GM23338 (cell line): ENCODE measurements at regions not wholly inside any gene's neighbourhood (a gene's known extent, or its start where the extent isn't known, plus 50 kb on each side); places are given as distances from the start of the nearest gene placed in this dataset.

Experiments used
- ATAC-seq: fragments of 200-7000 bp; cut with Tn5 transposase; 3 replicates; pipeline ENCODE4 v1.9.1; 2020
- DNase-seq: peaks from one replicate; pipeline ENCODE4 v3.0.0-alpha.2; 2015; ENCODE audit warnings: low spot score
- H2AFZ ChIP-seq: fragments of 200-600 bp; sonication (generic); 2 replicates; pipeline ENCODE4 v1.8.0; 2016; ENCODE audit warnings: antibody characterized with exemption, mild to moderate bottlenecking, moderate library complexity
- H3F3A ChIP-seq: fragments of 200-600 bp; sonication (generic); replicated peaks from 2 replicates; pipeline ENCODE4 v1.8.0; 2017; ENCODE audit warnings: antibody characterized with exemption, mixed run types, low read depth
- H3K27ac ChIP-seq: fragments of 200-600 bp; sonication (generic); 2 replicates; pipeline ENCODE4 v1.6.1; 2016; ENCODE audit warnings: low read depth
- H3K27me3 ChIP-seq: fragments of 200-600 bp; sonication (generic); 2 replicates; pipeline ENCODE4 v1.8.0; 2016; ENCODE audit warnings: mild to moderate bottlenecking, mixed run types, moderate library complexity; ENCODE audit not compliant: insufficient read depth
- H3K36me3 ChIP-seq: fragments of 200-600 bp; sonication (generic); 2 replicates; pipeline ENCODE4 v1.8.0; 2016; ENCODE audit warnings: mild to moderate bottlenecking; ENCODE audit not compliant: insufficient read depth
- H3K4me1 ChIP-seq: fragments of 200-600 bp; sonication (generic); 2 replicates; pipeline ENCODE4 v1.8.0; 2016; ENCODE audit warnings: mild to moderate bottlenecking, moderate library complexity; ENCODE audit not compliant: insufficient read depth
- H3K4me2 ChIP-seq: fragments of 200-600 bp; sonication (generic); 2 replicates; pipeline ENCODE4 v1.7.1; 2017; ENCODE audit warnings: mixed run types
- H3K4me3 ChIP-seq: fragments of 200-600 bp; sonication (generic); 2 replicates; pipeline ENCODE4 v1.6.1; 2016; ENCODE audit warnings: mixed run types
- H3K79me2 ChIP-seq: fragments of 200-600 bp; sonication (generic); replicated peaks from 2 replicates; pipeline ENCODE4 v1.8.0; 2017; ENCODE audit warnings: mild to moderate bottlenecking; ENCODE audit not compliant: insufficient read depth
- H3K9me2 ChIP-seq: fragments of 200-600 bp; sonication (generic); 2 replicates; pipeline ENCODE4 v1.8.0; 2017; ENCODE audit not compliant: insufficient read depth
- H4K20me1 ChIP-seq: fragments of 200-600 bp; sonication (generic); replicated peaks from 2 replicates; pipeline ENCODE4 v1.8.0; 2017; ENCODE audit warnings: mild to moderate bottlenecking; ENCODE audit not compliant: insufficient read depth
- H3K27ac Mint-ChIP-seq: 2 replicates; pipeline ENCODE4 v1.8.0; 2020; ENCODE audit warnings: inconsistent platforms, mild to moderate bottlenecking, moderate library complexity, mixed read lengths
- H3K27me3 Mint-ChIP-seq: 3 replicates; pipeline ENCODE4 v1.8.0; 2022; ENCODE audit warnings: low read depth, mild to moderate bottlenecking, moderate library complexity, mixed read lengths, inconsistent platforms; ENCODE audit not compliant: insufficient read depth, poor library complexity
- H3K36me3 Mint-ChIP-seq: 3 replicates; pipeline ENCODE4 v1.8.0; 2021; ENCODE audit warnings: low read depth, mild to moderate bottlenecking, inconsistent platforms, moderate library complexity, mixed read lengths
- H3K4me1 Mint-ChIP-seq: 3 replicates; pipeline ENCODE4 v1.8.0; 2020; ENCODE audit warnings: mild to moderate bottlenecking, inconsistent platforms, mixed read lengths
- H3K4me3 Mint-ChIP-seq: 3 replicates; pipeline ENCODE4 v1.8.0; 2021; ENCODE audit warnings: moderate library complexity, mild to moderate bottlenecking, inconsistent platforms, mixed read lengths
- H3K9me3 Mint-ChIP-seq: 3 replicates; pipeline ENCODE4 v1.8.0; 2020; ENCODE audit warnings: moderate library complexity, mild to moderate bottlenecking, inconsistent platforms, mixed read lengths
- CREB1 ChIP-seq: fragments of 250-450 bp; sonication (Bioruptor Pico); IDR thresholded peaks from 2 replicates; pipeline ENCODE4 v1.5.0; 2020; ENCODE audit warnings: low read depth, mild to moderate bottlenecking, moderate library complexity
- EZH2 ChIP-seq: fragments of 200-600 bp; sonication (generic); IDR thresholded peaks from one replicate; pipeline ENCODE4 v1.8.0; 2017; ENCODE audit warnings: antibody characterized with exemption, mild to moderate bottlenecking, low read depth; ENCODE audit not compliant: unreplicated experiment
- EZH2phosphoT487 ChIP-seq: fragments of 200-600 bp; sonication (generic); IDR thresholded peaks from one replicate; pipeline ENCODE4 v1.8.1; 2018; ENCODE audit warnings: antibody characterized with exemption; ENCODE audit not compliant: unreplicated experiment
- JUNB ChIP-seq: IDR thresholded peaks from one replicate; pipeline ENCODE4 v1.6.1; 2016; ENCODE audit warnings: antibody characterized with exemption; ENCODE audit not compliant: unreplicated experiment
- NANOG ChIP-seq: IDR thresholded peaks from 2 replicates; pipeline ENCODE4 v1.6.1; 2016; ENCODE audit warnings: antibody characterized with exemption, borderline replicate concordance
- POLR2AphosphoS5 ChIP-seq: IDR thresholded peaks from 2 replicates; pipeline ENCODE4 v1.6.1; 2016; ENCODE audit warnings: antibody characterized with exemption, low read depth
- REST ChIP-seq: IDR thresholded peaks from one replicate; pipeline ENCODE4 v1.6.1; 2018; ENCODE audit warnings: antibody characterized with exemption; ENCODE audit not compliant: unreplicated experiment
- STAT1 ChIP-seq: IDR thresholded peaks from one replicate; pipeline ENCODE4 v1.6.1; 2016; ENCODE audit warnings: antibody characterized with exemption; ENCODE audit not compliant: unreplicated experiment
- ZNF331 ChIP-seq: fragments of 250-450 bp; sonication (Bioruptor Pico); IDR thresholded peaks from 2 replicates; pipeline ENCODE4 v1.5.0; 2020; ENCODE audit warnings: low read depth, mild to moderate bottlenecking, moderate library complexity
- TF ChIP-seq, protein P1 (sequence below), 2 experiments: fragments of 200-600 bp in 1 of 2; sonication (generic) in 1 of 2; conservative IDR thresholded peaks; 2 replicates each; pipeline versions ENCODE4 v1.5.1 to v1.6.1; 2016 to 2017; ENCODE audit warnings: antibody characterized with exemption in 2 of 2, low read depth in 2 of 2, mild to moderate bottlenecking in 2 of 2, moderate library complexity in 1 of 2
- TF ChIP-seq, protein P2 (sequence below): fragments of 250-450 bp; sonication (Bioruptor Pico); IDR thresholded peaks from 2 replicates; pipeline ENCODE4 v1.5.0; 2020; ENCODE audit warnings: mild to moderate bottlenecking, moderate library complexity

DNA sequence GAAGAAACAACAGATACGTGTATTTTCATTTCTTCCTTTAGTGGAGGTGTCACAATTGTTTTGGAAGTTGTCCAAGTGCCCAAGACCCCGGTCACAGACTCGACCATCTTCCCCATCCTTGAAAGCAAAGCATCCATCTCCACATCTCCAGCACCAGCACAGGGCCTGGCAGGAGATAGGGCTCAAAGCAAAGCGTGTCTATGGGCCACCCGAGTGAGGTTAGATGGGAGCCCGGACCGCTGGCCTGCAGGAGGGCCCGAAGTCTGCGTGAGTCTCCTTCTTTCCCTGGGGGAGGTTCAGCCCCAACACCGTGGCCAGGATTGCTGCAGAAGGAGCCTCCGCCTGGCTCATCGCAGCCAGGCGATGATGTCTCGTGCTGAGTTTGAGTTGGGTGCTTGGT is 83.5 kb upstream of the SULF2 start (continued):
- TF ChIP-seq REST, result no peak

DNA sequence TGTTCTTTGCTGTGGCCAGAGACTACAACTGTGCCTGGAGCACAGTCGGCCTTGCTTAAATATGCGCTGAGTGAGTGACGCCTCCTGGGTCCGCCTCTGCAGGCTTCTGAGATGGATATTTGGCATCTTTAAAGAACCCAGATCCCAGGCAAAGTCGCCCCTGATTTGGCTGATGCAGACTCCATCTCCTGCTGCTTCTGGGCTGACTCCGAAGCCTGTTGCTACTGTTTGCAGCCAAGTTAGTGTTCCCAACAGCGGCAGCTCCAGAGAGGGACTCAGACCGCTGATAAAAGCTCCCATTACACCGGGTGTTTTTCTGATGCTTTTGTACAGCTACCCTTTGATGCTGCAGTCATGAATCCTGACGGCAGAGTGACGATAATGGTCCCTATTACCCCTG is 83.0 kb upstream of the SULF2 start:
- Histone ChIP-seq H3K9me2 (no peaks in the 10 kb centered on the region), H3K27me3 (no peaks in the 10 kb centered on the region), H3K36me3 (no peaks in the 10 kb centered on the region), H3K4me2 (no peak overlapping the region), H3K79me2 (no peaks in the 10 kb centered on the region), H3K4me1 (no peaks in the 10 kb centered on the region), H3F3A (no peaks in the 10 kb centered on the region), H3K4me3 (no peak overlapping the region), H2AFZ (no peak overlapping the region), H4K20me1 (no peaks in the 10 kb centered on the region), H3K27ac (no peak overlapping the region)
- ATAC-seq (no peak; the same call in 2 of the 3 replicates), DNase-seq (no peak)
- H3K4me3 Mint-ChIP-seq, result no peak overlapping the region
- H3K27me3 Mint-ChIP-seq, result no peaks in the 10 kb centered on the region
- no peaks in the 10 kb centered on the region for H3K36me3 Mint-ChIP-seq
- H3K27ac Mint-ChIP-seq, result no peak overlapping the region
- no peaks in the 10 kb centered on the region; the same call in 2 of the 3 replicates for H3K4me1 Mint-ChIP-seq
- peaks cover under 1% of the 10 kb centered on the region; the same call in 1 of the 3 replicates for H3K9me3 Mint-ChIP-seq
- TF ChIP-seq EZH2phosphoT487, result no peak
- TF ChIP-seq JUNB, result no peak
- TF ChIP-seq CREB1 (CRISPR knock-in tag), result no peak
- no peak for TF ChIP-seq NANOG
- TF ChIP-seq, protein P1, sequence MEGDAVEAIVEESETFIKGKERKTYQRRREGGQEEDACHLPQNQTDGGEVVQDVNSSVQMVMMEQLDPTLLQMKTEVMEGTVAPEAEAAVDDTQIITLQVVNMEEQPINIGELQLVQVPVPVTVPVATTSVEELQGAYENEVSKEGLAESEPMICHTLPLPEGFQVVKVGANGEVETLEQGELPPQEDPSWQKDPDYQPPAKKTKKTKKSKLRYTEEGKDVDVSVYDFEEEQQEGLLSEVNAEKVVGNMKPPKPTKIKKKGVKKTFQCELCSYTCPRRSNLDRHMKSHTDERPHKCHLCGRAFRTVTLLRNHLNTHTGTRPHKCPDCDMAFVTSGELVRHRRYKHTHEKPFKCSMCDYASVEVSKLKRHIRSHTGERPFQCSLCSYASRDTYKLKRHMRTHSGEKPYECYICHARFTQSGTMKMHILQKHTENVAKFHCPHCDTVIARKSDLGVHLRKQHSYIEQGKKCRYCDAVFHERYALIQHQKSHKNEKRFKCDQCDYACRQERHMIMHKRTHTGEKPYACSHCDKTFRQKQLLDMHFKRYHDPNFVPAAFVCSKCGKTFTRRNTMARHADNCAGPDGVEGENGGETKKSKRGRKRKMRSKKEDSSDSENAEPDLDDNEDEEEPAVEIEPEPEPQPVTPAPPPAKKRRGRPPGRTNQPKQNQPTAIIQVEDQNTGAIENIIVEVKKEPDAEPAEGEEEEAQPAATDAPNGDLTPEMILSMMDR (conservative IDR thresholded peaks at IDR 0.05; ENCODE audit: low read depth in 2 of 2), result no peak
- TF ChIP-seq, protein P2, sequence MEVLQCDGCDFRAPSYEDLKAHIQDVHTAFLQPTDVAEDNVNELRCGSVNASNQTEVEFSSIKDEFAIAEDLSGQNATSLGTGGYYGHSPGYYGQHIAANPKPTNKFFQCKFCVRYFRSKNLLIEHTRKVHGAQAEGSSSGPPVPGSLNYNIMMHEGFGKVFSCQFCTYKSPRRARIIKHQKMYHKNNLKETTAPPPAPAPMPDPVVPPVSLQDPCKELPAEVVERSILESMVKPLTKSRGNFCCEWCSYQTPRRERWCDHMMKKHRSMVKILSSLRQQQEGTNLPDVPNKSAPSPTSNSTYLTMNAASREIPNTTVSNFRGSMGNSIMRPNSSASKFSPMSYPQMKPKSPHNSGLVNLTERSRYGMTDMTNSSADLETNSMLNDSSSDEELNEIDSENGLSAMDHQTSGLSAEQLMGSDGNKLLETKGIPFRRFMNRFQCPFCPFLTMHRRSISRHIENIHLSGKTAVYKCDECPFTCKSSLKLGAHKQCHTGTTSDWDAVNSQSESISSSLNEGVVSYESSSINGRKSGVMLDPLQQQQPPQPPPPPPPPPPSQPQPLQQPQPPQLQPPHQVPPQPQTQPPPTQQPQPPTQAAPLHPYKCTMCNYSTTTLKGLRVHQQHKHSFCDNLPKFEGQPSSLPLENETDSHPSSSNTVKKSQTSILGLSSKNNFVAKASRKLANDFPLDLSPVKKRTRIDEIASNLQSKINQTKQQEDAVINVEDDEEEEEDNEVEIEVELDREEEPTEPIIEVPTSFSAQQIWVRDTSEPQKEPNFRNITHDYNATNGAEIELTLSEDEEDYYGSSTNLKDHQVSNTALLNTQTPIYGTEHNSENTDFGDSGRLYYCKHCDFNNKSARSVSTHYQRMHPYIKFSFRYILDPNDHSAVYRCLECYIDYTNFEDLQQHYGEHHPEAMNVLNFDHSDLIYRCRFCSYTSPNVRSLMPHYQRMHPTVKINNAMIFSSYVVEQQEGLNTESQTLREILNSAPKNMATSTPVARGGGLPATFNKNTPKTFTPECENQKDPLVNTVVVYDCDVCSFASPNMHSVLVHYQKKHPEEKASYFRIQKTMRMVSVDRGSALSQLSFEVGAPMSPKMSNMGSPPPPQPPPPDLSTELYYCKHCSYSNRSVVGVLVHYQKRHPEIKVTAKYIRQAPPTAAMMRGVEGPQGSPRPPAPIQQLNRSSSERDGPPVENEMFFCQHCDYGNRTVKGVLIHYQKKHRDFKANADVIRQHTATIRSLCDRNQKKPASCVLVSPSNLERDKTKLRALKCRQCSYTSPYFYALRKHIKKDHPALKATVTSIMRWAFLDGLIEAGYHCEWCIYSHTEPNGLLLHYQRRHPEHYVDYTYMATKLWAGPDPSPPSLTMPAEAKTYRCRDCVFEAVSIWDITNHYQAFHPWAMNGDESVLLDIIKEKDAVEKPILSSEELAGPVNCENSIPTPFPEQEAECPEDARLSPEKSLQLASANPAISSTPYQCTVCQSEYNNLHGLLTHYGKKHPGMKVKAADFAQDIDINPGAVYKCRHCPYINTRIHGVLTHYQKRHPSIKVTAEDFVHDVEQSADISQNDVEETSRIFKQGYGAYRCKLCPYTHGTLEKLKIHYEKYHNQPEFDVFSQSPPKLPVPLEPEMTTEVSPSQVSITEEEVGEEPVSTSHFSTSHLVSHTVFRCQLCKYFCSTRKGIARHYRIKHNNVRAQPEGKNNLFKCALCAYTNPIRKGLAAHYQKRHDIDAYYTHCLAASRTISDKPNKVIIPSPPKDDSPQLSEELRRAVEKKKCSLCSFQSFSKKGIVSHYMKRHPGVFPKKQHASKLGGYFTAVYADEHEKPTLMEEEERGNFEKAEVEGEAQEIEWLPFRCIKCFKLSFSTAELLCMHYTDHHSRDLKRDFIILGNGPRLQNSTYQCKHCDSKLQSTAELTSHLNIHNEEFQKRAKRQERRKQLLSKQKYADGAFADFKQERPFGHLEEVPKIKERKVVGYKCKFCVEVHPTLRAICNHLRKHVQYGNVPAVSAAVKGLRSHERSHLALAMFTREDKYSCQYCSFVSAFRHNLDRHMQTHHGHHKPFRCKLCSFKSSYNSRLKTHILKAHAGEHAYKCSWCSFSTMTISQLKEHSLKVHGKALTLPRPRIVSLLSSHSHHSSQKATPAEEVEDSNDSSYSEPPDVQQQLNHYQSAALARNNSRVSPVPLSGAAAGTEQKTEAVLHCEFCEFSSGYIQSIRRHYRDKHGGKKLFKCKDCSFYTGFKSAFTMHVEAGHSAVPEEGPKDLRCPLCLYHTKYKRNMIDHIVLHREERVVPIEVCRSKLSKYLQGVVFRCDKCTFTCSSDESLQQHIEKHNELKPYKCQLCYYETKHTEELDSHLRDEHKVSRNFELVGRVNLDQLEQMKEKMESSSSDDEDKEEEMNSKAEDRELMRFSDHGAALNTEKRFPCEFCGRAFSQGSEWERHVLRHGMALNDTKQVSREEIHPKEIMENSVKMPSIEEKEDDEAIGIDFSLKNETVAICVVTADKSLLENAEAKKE (CRISPR knock-in tag), result no peak
- no peak for TF ChIP-seq EZH2
- no peak for TF ChIP-seq ZNF331
- TF ChIP-seq STAT1, result no peak
- TF ChIP-seq REST, result no peak
- no peak for TF ChIP-seq POLR2AphosphoS5
